ENCODE measurements at regions not wholly inside any gene's neighbourhood (a gene's known extent, or its start where the extent isn't known, plus 50 kb on each side); places are given as distances from the start of the nearest gene placed in this dataset.

DNA sequence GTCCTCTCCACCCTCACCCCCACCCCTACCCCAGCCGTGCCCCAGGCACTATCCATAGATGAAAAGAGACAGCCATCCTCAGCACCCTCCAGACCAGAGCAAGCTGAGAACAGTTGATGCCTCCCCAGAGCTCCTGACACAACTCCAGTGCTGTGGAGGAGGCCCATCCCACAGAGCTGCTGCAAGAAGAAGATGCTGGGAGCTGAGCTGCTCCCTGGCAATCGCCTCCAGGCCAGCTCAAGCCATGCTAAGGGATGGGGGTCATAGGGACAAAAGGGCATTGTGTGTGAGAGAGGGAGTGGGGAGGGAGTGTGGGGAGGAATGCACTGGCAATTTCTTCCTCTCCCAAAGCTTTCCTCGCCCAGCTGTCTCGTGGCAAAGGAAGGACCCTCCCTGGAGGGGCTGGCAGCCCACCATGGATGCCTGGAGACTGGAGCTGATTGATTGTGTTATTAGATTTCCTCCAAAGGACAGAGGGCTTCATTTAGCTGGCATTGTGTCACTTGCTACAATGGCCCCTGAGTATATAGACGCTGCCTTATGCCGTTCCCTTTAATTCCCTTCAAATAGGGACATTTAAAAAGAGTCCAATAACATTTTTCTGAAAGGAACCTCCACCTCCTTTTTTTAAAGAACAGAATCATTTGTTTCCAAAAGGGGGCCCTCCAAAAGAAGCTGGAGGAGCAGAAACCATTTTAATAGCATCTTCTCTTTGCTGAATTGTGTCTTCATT is 476.4 kb downstream of the FOXO1 start:
- Histone ChIP-seq H3K4me1 (peaks cover 39% of the 10 kb centered on the region), H3K9me3 (no peaks in the 10 kb centered on the region), H3K27me3 (ENCODE audit: insufficient read depth in 3 of 3, low read length in 2 of 3) (no peaks in the 10 kb centered on the region), H3K4me3 (no peak overlapping the region), H3K27ac (peak overlapping the region; percentile 54), H3K36me3 (ENCODE audit: insufficient read depth in 1 of 2, low read depth in 1 of 2) (no peaks in the 10 kb centered on the region)
- no peak for TF ChIP-seq CTCF (IDR thresholded peaks at IDR 0.05)
- intact Hi-C loops (cut with DNase I) = loop anchor here in 1 of 2 donors (5.0 kb wide), 2 partner anchors 118 to 477 kb away; partner anchors contain the start of gene FOXO1
- no peak for DNase-seq
- no peak for ATAC-seq
- 60 to 74% (median 62%) methylated on average over 6 of the region's 6 CpGs for WGBS, 3 donors

DNA sequence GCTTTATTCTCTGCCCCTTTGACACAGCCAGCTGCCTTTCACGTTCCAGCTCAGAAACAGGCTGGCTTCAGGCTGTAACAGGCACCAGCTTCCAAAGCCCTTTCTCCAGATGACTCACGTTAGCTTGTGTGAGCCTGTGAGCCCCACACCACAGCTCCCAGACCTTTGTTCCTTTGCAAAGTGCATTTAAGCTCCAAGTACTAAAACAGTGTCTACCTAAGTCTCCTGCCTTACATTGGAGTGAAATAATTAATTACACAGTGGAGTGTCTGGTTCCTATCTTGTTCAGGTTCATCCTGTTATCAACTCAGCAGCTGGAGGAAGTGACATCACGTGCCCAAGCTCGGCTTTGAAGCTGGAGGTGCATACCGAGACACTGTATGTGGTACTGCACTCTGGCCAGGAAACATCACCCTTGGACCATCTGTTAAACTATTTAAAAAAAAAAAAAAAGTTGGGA is 475.8 kb downstream of the FOXO1 start:
- DNase-seq (peak in 1 of 2 donors; percentile 40), ATAC-seq (peak; percentile 72 to 77 (median 73))
- Histone ChIP-seq H3K4me1 (peaks cover 39% of the 10 kb centered on the region), H3K36me3 (ENCODE audit: insufficient read depth in 1 of 2, low read depth in 1 of 2) (no peaks in the 10 kb centered on the region), H3K27ac (peak overlapping the region; percentile 54), H3K9me3 (no peaks in the 10 kb centered on the region), H3K4me3 (no peak overlapping the region), H3K27me3 (ENCODE audit: insufficient read depth in 3 of 3, low read length in 2 of 3) (no peaks in the 10 kb centered on the region)
- 30 to 47% (median 33%) methylated on average over 5 of the region's 5 CpGs for WGBS, 3 donors
- TF ChIP-seq CTCF (IDR thresholded peaks at IDR 0.05) = no peak
- intact Hi-C loops (cut with DNase I) = loop anchor here in 1 of 2 donors (5.0 kb wide), 2 partner anchors 118 to 477 kb away; partner anchors contain the start of gene FOXO1

GRCh38 chr13:40191186-40191980 is 475.1 kb downstream of the FOXO1 start:
- DNase-seq = no peak
- Histone ChIP-seq H3K27me3 (ENCODE audit: insufficient read depth in 3 of 3, low read length in 2 of 3) (no peaks in the 10 kb centered on the region), H3K27ac (peak overlapping the region; percentile 54), H3K4me3 (no peak overlapping the region), H3K9me3 (no peaks in the 10 kb centered on the region), H3K4me1 (peaks cover 39% of the 10 kb centered on the region), H3K36me3 (ENCODE audit: insufficient read depth in 1 of 2, low read depth in 1 of 2) (no peaks in the 10 kb centered on the region)
- intact Hi-C loops (cut with DNase I) = loop anchor here in 1 of 2 donors (5.0 kb wide), 2 partner anchors 119 to 476 kb away; partner anchors contain the start of gene FOXO1
- peak in 1 of 4 donors; percentile 40 for ATAC-seq
- 28 to 37% (median 31%) methylated on average over 7 of the region's 7 CpGs for WGBS, 3 donors
- no peak for TF ChIP-seq CTCF (IDR thresholded peaks at IDR 0.05)

- intact Hi-C loops (cut with DNase I) = loop anchor here in 1 of 2 donors (5.0 kb wide), 2 partner anchors 120 to 475 kb away; partner anchors contain the start of gene FOXO1
- no peak overlapping the region for H3K4me3 ChIP-seq
- no peak for DNase-seq
- no peak for TF ChIP-seq CTCF (IDR thresholded peaks at IDR 0.05)
- no peaks in the 10 kb centered on the region for H3K27me3 ChIP-seq (ENCODE audit: insufficient read depth in 3 of 3, low read length in 2 of 3)
- peak overlapping the region; percentile 63 for H3K27ac ChIP-seq
- ATAC-seq = peak; percentile 31 to 65 (median 56)
- H3K36me3 ChIP-seq (ENCODE audit: insufficient read depth in 1 of 2, low read depth in 1 of 2) = no peaks in the 10 kb centered on the region
- WGBS, 3 donors = 46 to 50% (median 49%) methylated on average over 5 of the region's 5 CpGs
- peaks cover 39% of the 10 kb centered on the region for H3K4me1 ChIP-seq
- H3K9me3 ChIP-seq = no peaks in the 10 kb centered on the region
These were observed 474.0 kb downstream of the FOXO1 start for GRCh38 chr13:40192452-40192851.
